Omental fat pad (tissue), 3 donors: ENCODE measurements at regions not wholly inside any gene's neighbourhood (a gene's known extent, or its start where the extent isn't known, plus 50 kb on each side); places are given as distances from the start of the nearest gene placed in this dataset.

Experiments
- ATAC-seq: fragments of 150-250 bp; one replicate; pipeline ENCODE4 v1.9.1; 2016; ENCODE audit warnings: mild to moderate bottlenecking, moderate library complexity; ENCODE audit not compliant: low FRiP score
- DNase-seq: peaks from one replicate; pipeline ENCODE4 v3.0.0-alpha.2; 2019; ENCODE audit warnings: low spot score
- TF ChIP-seq, protein P1 (sequence below), 3 donors: fragments of 450-650 bp; IDR thresholded peaks; one replicate each; pipeline ENCODE4 v1.5.1; 2016 to 2017; ENCODE audit warnings: antibody characterized with exemption in 3 of 3, mild to moderate bottlenecking in 3 of 3, moderate library complexity in 2 of 3

DNA sequence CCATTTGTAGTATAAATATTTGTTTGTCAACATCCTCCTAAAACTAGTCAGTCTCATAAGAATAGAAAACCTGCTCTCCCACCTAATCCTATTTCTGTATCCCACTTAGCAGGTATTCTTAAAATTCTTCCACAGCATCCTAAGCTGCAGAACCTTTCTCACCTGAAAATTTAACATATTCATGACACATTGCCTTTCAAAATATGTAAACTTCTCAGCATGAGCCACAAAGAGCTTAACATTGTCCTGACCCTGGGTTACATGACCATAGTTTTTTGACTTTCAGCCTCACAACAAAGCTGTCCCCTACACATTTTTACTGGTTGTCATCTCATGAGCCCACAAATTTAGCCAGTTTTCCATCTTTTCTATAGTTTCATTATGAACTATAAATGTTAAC, 712.1 kb downstream of the LTN1 start:
- ATAC-seq = no peak
- no peak for DNase-seq
- TF ChIP-seq, protein P1, sequence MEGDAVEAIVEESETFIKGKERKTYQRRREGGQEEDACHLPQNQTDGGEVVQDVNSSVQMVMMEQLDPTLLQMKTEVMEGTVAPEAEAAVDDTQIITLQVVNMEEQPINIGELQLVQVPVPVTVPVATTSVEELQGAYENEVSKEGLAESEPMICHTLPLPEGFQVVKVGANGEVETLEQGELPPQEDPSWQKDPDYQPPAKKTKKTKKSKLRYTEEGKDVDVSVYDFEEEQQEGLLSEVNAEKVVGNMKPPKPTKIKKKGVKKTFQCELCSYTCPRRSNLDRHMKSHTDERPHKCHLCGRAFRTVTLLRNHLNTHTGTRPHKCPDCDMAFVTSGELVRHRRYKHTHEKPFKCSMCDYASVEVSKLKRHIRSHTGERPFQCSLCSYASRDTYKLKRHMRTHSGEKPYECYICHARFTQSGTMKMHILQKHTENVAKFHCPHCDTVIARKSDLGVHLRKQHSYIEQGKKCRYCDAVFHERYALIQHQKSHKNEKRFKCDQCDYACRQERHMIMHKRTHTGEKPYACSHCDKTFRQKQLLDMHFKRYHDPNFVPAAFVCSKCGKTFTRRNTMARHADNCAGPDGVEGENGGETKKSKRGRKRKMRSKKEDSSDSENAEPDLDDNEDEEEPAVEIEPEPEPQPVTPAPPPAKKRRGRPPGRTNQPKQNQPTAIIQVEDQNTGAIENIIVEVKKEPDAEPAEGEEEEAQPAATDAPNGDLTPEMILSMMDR (IDR thresholded peaks at IDR 0.05) = no peak

DNA sequence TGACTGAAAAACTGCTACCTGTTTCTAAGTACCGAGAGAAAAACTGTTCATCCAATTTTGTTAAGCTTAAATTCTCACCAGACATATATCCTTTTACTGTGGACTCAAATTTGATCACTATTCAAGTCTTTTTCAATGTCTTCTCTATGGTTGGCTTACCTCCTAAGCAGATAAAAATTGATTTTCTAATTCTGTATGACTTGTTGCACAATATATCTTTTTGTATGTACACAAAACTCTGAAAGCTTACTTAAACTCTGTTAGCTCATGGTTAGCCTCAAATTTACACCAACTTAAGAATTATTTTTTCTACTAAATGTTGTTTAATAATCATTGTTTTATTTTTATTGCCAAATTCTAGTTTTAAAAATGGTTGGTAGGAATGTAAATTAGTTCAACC, 715.4 kb downstream of the LTN1 start:
- ATAC-seq (no peak), DNase-seq (no peak)
- TF ChIP-seq, protein P1 (IDR thresholded peaks at IDR 0.05) = no peak

DNA sequence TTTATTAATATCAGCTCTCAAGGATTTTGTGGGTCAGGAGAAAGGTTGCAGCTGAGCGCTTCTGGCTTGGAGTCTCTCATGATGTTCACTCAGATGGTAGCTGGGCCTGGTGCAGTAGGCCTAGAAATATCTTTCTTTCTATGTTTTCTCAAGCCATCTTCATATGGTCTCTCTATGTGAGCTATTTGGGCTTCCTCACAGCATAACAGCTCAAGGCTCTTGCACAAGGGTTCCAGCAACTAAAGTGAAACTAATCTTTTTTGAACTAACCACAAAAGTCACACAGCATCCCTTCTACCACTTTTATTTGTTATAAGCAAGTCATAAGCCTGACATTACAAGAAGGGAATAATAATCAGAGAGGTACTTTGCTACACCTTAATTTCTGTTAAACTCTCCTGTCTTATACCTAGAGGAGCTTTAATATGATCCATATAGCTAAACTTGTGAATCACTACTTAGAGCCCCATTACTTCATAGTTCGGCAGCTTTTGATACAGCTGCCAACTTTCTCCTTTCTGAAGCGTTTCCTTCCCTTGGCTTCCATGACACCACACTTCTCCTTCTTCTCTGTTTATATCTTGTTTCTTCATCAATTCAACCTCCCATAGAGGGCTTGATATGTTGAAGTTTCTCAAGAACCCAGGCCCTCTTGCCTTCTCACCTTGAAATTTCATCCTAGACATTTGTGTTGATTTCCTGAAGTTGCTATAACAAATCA, 720.2 kb downstream of the LTN1 start:
- TF ChIP-seq, protein P1 (IDR thresholded peaks at IDR 0.05) = no peak
- ATAC-seq (no peak), DNase-seq (no peak)

DNA sequence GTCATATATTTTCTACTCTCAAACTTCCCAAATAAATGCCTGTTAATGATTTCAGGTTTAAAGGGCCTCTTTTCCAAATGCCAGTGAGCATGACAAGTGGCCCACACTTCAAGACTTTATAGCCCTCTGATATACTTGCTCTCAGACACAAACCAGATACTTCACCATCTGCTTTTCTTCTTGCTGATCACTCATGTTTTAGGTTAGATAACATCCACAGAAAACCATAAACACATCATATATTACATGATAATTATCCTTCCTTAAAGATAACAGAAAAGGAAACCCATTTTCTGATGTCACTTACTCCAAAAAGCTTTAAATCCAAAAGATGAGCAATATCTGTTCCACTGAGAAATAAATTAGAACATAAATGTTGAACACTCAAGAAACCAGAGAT, 723.5 kb downstream of the LTN1 start:
- ATAC-seq (no peak), DNase-seq (no peak)
- TF ChIP-seq, protein P1 (IDR thresholded peaks at IDR 0.05) = no peak

DNA sequence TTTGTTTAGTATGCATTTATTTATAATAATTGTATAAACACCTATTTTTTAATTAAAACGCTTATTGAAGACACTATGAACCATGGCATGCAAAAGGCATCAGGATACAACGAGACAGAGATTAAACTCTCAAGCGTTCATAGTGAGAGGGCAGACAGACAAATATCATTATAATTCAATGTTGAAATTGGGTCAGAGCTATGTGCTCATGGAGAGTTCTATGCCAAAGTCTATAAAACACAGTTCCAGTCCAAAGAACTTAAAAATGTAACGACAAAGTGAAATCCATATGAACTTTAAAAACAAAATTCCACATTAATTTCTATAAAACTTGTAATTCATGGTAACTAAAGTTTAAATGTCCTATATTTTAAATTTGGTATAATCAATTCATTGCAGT, 724.0 kb downstream of the LTN1 start:
- no peak for DNase-seq
- TF ChIP-seq, protein P1 (IDR thresholded peaks at IDR 0.05) = no peak
- ATAC-seq = no peak

DNA sequence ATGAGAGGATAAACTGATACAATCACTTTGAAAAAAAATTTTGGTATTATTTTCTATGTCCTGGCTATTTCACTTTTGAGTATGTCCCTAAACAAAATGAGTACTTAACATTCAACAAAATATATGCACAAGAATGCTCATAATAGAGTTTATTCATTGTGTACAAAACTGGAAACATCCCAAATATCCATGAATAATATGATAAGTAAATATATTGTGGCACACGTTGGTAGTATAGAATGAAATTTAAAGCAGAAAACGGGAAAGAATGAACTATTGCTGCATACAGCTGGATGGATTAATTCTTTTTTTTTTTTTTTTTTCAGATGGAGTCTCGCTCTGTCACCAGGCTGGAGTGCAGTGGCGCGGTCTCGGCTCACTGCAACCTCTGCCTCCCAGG, 725.2 kb downstream of the LTN1 start:
- ATAC-seq = no peak
- DNase-seq = no peak
- TF ChIP-seq, protein P1 (IDR thresholded peaks at IDR 0.05) = no peak

DNA sequence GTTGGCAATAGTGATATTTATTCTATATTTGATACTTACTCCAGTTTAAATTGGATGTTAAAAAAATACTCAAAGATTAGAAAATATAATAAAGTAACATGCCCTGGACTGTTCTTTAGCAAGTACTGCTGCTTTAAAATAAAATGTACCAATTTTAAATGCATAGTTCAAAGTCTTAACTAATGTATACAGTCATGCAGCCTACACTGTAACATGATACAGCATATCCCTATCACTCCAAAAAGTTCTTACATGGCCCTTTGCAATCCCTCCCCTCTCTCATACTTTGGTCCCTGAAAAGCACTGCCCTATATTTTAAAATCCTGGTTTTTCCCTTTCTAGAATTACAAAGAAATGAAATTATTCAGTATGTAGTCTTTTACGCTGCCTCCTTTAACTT, 726.6 kb downstream of the LTN1 start:
- TF ChIP-seq, protein P1 (IDR thresholded peaks at IDR 0.05) = no peak
- DNase-seq = no peak
- no peak for ATAC-seq
